HG03066 (cell line): ENCODE measurements at regions not wholly inside any gene's neighbourhood (a gene's known extent, or its start where the extent isn't known, plus 50 kb on each side); places are given as distances from the start of the nearest gene placed in this dataset.

Experiments used
- ATAC-seq: cut with Tn5 transposase; IDR thresholded peaks from one replicate; pipeline ENCODE4 v1.9.1; 2021; ENCODE audit warnings: low read depth; ENCODE audit not compliant: unreplicated experiment

GRCh38 chr9:108474356-108474755 lies 381.4 kb downstream of the ACTL7B start:
- ATAC-seq, result no peak

- ATAC-seq, result no peak
These were observed 382.3 kb downstream of the ACTL7B start for GRCh38 chr9:108473209-108474112.

- ATAC-seq, result no peak
These were observed 386.1 kb downstream of the ACTL7B start for GRCh38 chr9:108469654-108470053.

- no peak for ATAC-seq
These were observed 387.4 kb downstream of the ACTL7B start for GRCh38 chr9:108468364-108468763.

GRCh38 chr9:108467653-108468324 lies 388.0 kb downstream of the ACTL7B start:
- no peak for ATAC-seq

GRCh38 chr9:108467161-108467560 lies 388.6 kb downstream of the ACTL7B start:
- ATAC-seq, result no peak

- ATAC-seq, result no peak
These were observed 389.5 kb downstream of the ACTL7B start for GRCh38 chr9:108466304-108466703.

- ATAC-seq, result no peak
These were observed 391.7 kb downstream of the ACTL7B start for GRCh38 chr9:108463932-108464606.

GRCh38 chr9:108456903-108457302 lies 398.9 kb downstream of the ACTL7B start:
- ATAC-seq, result no peak

GRCh38 chr9:108445431-108446071 lies 410.2 kb downstream of the ACTL7B start:
- no peak for ATAC-seq

GRCh38 chr9:108444400-108445358 lies 411.1 kb downstream of the ACTL7B start:
- ATAC-seq, result no peak

- no peak for ATAC-seq
These were observed 412.0 kb downstream of the ACTL7B start for GRCh38 chr9:108443741-108444140.

GRCh38 chr9:108443019-108443633 lies 412.7 kb downstream of the ACTL7B start:
- ATAC-seq, result no peak

GRCh38 chr9:108442627-108443018 lies 413.2 kb downstream of the ACTL7B start:
- ATAC-seq, result no peak

GRCh38 chr9:108441726-108442125 lies 414.1 kb downstream of the ACTL7B start:
- ATAC-seq, result no peak

GRCh38 chr9:108441251-108441650 lies 414.5 kb downstream of the ACTL7B start:
- no peak for ATAC-seq

- no peak for ATAC-seq
These were observed 415.8 kb downstream of the ACTL7B start for GRCh38 chr9:108439947-108440346.

- no peak for ATAC-seq
These were observed 418.1 kb downstream of the ACTL7B start for GRCh38 chr9:108437656-108438055.

GRCh38 chr9:108436448-108436847 lies 419.3 kb downstream of the ACTL7B start:
- ATAC-seq, result no peak
